ENCODE measurements at regions not wholly inside any gene's neighbourhood (a gene's known extent, or its start where the extent isn't known, plus 50 kb on each side); places are given as distances from the start of the nearest gene placed in this dataset.

GRCh38 chr5:54727874-54728587 is 210.5 kb downstream of the SNX18 start:
- Histone ChIP-seq H3K79me2 (ENCODE audit: insufficient read depth, low read depth, low read length) (no peaks in the 10 kb centered on the region), H3K4me3 (ENCODE audit: low read depth, low read length, poor library complexity, severe bottlenecking) (no peak overlapping the region), H3K36me3 (ENCODE audit: insufficient read depth, low read length) (no peaks in the 10 kb centered on the region), H3K4me2 (ENCODE audit: low read length) (no peak overlapping the region), H2AFZ (ENCODE audit: low read length) (no peak overlapping the region), H3K4me1 (ENCODE audit: insufficient read depth, low read length, poor library complexity, severe bottlenecking) (no peaks in the 10 kb centered on the region), H4K20me1 (ENCODE audit: insufficient read depth, low read length) (no peaks in the 10 kb centered on the region), H3K9me3 (ENCODE audit: low read length) (no peaks in the 10 kb centered on the region), H3K27ac (ENCODE audit: low read depth, low read length, poor library complexity, severe bottlenecking) (no peak overlapping the region), H3K9me2 (ENCODE audit: insufficient read depth, low read length) (no peaks in the 10 kb centered on the region)
- DNase-seq (ENCODE audit: low spot score) = no peak
- ChIA-PET POLR2A (no interaction called here), CTCF (ENCODE audit: unreplicated experiment) (no interaction called here)
- no TSS peak for BruUV-seq (replicated peaks)
- intact Hi-C loops (cut with micrococcal nuclease; ENCODE audit: unreplicated experiment) = no loop called here
- TF ChIP-seq, protein P1, sequence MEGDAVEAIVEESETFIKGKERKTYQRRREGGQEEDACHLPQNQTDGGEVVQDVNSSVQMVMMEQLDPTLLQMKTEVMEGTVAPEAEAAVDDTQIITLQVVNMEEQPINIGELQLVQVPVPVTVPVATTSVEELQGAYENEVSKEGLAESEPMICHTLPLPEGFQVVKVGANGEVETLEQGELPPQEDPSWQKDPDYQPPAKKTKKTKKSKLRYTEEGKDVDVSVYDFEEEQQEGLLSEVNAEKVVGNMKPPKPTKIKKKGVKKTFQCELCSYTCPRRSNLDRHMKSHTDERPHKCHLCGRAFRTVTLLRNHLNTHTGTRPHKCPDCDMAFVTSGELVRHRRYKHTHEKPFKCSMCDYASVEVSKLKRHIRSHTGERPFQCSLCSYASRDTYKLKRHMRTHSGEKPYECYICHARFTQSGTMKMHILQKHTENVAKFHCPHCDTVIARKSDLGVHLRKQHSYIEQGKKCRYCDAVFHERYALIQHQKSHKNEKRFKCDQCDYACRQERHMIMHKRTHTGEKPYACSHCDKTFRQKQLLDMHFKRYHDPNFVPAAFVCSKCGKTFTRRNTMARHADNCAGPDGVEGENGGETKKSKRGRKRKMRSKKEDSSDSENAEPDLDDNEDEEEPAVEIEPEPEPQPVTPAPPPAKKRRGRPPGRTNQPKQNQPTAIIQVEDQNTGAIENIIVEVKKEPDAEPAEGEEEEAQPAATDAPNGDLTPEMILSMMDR (conservative IDR thresholded peaks at IDR 0.05; ENCODE audit: low read length) = no peak
- TF ChIP-seq EZH2phosphoT487 (IDR thresholded peaks at IDR 0.05; ENCODE audit: borderline replicate concordance, low read depth, low read length) = no peak

DNA sequence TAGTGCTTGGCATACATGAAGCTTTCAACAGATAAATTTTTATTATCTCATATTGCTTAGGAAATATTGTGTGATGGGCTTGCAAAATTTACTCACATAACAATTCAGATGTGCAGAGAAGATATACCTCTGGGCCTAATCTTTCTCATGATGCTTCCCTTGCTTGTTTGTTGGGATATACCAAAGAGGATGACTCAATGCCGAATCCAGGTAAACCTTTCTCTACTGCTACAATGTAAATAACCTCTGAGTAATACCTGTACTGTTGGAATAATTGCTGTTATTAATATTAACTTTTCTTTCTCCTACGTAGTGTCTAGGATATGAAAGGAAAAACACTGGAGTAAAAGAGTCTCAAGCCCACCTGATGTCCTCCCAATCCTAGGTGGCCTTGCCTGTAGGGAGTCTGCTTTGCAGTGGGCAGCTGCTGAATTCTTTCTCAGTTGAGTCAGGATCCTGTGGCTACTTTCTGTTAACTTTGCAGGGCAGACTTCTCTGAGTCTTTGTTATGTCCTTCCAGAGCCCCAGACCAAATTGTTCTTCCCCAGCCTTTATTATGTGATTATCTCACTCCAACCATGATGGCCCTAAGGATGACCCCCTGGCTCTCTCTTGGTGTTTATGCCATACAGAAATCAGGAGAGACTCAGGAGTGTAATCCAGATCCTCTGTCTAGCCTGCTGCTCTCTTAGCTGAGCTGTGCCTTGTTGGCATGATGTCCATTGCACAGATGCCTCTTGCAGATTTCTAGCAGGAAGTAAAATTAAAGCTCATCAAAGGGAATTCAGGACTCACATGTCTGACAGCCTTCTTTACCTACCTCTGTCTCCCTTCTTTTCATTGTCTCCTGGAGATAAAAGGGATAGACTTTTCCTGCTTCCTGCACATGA is 208.1 kb downstream of the SNX18 start:
- ChIA-PET POLR2A (no interaction called here), CTCF (ENCODE audit: unreplicated experiment) (no interaction called here)
- Histone ChIP-seq H3K79me2 (ENCODE audit: insufficient read depth, low read depth, low read length) (no peaks in the 10 kb centered on the region), H3K27ac (ENCODE audit: low read depth, low read length, poor library complexity, severe bottlenecking) (no peak overlapping the region), H3K4me2 (ENCODE audit: low read length) (no peak overlapping the region), H3K36me3 (ENCODE audit: insufficient read depth, low read length) (no peaks in the 10 kb centered on the region), H3K4me3 (ENCODE audit: low read depth, low read length, poor library complexity, severe bottlenecking) (no peak overlapping the region), H3K9me3 (ENCODE audit: low read length) (no peaks in the 10 kb centered on the region), H3K4me1 (ENCODE audit: insufficient read depth, low read length, poor library complexity, severe bottlenecking) (no peaks in the 10 kb centered on the region), H4K20me1 (ENCODE audit: insufficient read depth, low read length) (no peaks in the 10 kb centered on the region), H3K9me2 (ENCODE audit: insufficient read depth, low read length) (no peaks in the 10 kb centered on the region), H2AFZ (ENCODE audit: low read length) (no peak overlapping the region)
- intact Hi-C loops (cut with micrococcal nuclease; ENCODE audit: unreplicated experiment) = no loop called here
- DNase-seq (ENCODE audit: low spot score) = no peak
- BruUV-seq (replicated peaks) = no TSS peak
- no peak for TF ChIP-seq EZH2phosphoT487 (IDR thresholded peaks at IDR 0.05; ENCODE audit: borderline replicate concordance, low read depth, low read length)
- TF ChIP-seq, protein P1 (conservative IDR thresholded peaks at IDR 0.05; ENCODE audit: low read length) = no peak
